HUES6 (cell line): ENCODE measurements at regions not wholly inside any gene's neighbourhood (a gene's known extent, or its start where the extent isn't known, plus 50 kb on each side); places are given as distances from the start of the nearest gene placed in this dataset.

Experiments
- H3K27ac ChIP-seq: 2 replicates; pipeline ENCODE4 v1.7.0; 2013; ENCODE audit warnings: low read depth, mild to moderate bottlenecking, low read length, inconsistent platforms
- H3K27me3 ChIP-seq: 2 replicates; pipeline ENCODE4 v1.6.1; 2013; ENCODE audit warnings: low read length; ENCODE audit not compliant: control insufficient read depth, insufficient read depth
- H3K36me3 ChIP-seq: 2 replicates; pipeline ENCODE4 v1.6.1; 2013; ENCODE audit warnings: low read length; ENCODE audit not compliant: control insufficient read depth, insufficient read depth
- H3K4me1 ChIP-seq: 2 replicates; pipeline ENCODE4 v1.6.1; 2013; ENCODE audit warnings: low read length; ENCODE audit not compliant: control insufficient read depth, insufficient read depth
- H3K4me3 ChIP-seq: 2 replicates; pipeline ENCODE4 v1.5.1; 2013; ENCODE audit warnings: low read depth, low read length
- H3K9ac ChIP-seq: one replicate; pipeline ENCODE4 v1.6.1; 2013; ENCODE audit warnings: mild to moderate bottlenecking, low read length
- H3K9me3 ChIP-seq: 2 replicates; pipeline ENCODE4 v1.6.1; 2013; ENCODE audit warnings: low read depth, low read length; ENCODE audit not compliant: control insufficient read depth, insufficient read depth

- no peaks in the 10 kb centered on the region for H3K36me3 ChIP-seq
- H3K9ac ChIP-seq = no peak overlapping the region
- H3K9me3 ChIP-seq = no peaks in the 10 kb centered on the region
- no peaks in the 10 kb centered on the region for H3K27me3 ChIP-seq
- H3K27ac ChIP-seq = no peak overlapping the region
- H3K4me3 ChIP-seq = no peak overlapping the region
- 0 out of 2 replicates have a peak, but pooled peaks cover 14% of the 10 kb centered on the region for H3K4me1 ChIP-seq
These were observed 85.9 kb upstream of the NPVF start for GRCh38 chr7:25314094-25314730.

GRCh38 chr7:25314731-25315267 is 86.5 kb upstream of the NPVF start:
- Histone ChIP-seq H3K4me1 (0 out of 2 replicates have a peak, but pooled peaks cover 14% of the 10 kb centered on the region), H3K9me3 (no peaks in the 10 kb centered on the region), H3K9ac (no peak overlapping the region), H3K27ac (no peak overlapping the region), H3K27me3 (no peaks in the 10 kb centered on the region), H3K36me3 (no peaks in the 10 kb centered on the region), H3K4me3 (no peak overlapping the region)

- Histone ChIP-seq H3K4me3 (no peak overlapping the region), H3K9ac (no peak overlapping the region), H3K4me1 (0 out of 2 replicates have a peak, but pooled peaks cover 14% of the 10 kb centered on the region), H3K27me3 (no peaks in the 10 kb centered on the region), H3K36me3 (no peaks in the 10 kb centered on the region), H3K27ac (no peak overlapping the region), H3K9me3 (no peaks in the 10 kb centered on the region)
These were observed 88.1 kb upstream of the NPVF start for GRCh38 chr7:25316366-25316765.

DNA sequence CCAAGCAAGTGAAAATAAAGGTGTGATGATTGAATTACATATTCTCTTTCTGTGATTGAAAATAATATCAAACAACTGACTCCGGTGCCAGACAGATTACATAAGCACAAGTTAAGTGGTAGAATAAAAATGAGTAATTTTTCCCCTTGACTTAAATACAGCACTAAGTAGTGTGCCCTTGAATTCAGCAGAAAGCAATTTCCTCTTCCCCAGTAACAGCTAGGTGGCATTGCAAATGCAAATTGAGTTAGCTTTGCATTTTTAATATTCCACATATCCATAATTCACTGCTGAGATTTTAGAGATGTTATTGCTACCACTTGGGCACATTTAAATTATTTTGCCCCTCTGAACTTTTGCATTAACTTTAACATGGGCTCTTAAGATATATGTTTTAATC is 89.8 kb upstream of the NPVF start:
- Histone ChIP-seq H3K4me3 (no peak overlapping the region), H3K36me3 (no peaks in the 10 kb centered on the region), H3K27ac (no peak overlapping the region), H3K9me3 (no peaks in the 10 kb centered on the region), H3K4me1 (peaks cover 17% of the 10 kb centered on the region; the same call in 1 of the 2 replicates), H3K27me3 (no peaks in the 10 kb centered on the region), H3K9ac (no peak overlapping the region)

DNA sequence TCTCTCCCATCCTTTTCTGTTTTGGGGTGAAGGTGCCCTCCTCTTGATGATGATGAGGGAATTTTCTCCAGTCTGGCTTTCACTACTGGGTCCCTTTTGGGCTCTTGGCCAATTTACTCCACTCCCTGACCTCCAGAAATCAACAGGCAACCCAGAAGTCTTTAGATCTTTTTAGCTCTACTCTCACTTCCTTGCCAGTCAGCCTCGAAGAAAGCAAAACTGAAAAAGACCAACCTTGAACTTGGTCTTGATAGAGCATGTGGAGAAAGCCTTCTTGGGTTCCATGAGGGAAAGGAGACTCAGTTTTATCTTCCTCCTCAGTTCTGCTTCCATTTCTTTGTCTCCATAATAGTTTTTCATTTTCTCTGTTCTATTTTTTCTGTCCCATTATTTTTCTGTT is 91.4 kb upstream of the NPVF start:
- no peak overlapping the region for H3K27ac ChIP-seq
- peaks cover 17% of the 10 kb centered on the region; the same call in 1 of the 2 replicates for H3K4me1 ChIP-seq
- no peaks in the 10 kb centered on the region for H3K9me3 ChIP-seq
- H3K27me3 ChIP-seq = no peaks in the 10 kb centered on the region
- H3K9ac ChIP-seq = no peak overlapping the region
- H3K36me3 ChIP-seq = no peaks in the 10 kb centered on the region
- H3K4me3 ChIP-seq = no peak overlapping the region

DNA sequence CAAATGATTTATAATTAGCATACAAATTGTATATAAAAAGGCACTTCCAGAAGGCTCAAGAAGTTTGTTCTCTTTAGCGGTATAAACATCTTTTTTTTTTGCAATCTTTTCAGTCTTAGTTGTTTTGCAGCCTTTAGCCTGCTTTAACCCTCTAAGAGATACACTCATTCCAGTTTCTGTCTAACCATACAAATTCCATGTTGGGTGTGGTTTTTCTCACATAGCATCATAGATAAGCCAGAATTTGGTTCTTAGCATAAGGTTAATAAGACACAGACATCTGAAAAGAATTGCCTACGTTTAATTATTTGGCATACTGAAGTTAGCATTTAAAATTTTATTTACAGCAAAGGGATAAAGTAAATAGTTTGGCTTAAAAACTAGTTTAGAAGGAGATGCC is 92.5 kb upstream of the NPVF start:
- no peaks in the 10 kb centered on the region for H3K36me3 ChIP-seq
- peaks cover 17% of the 10 kb centered on the region; the same call in 1 of the 2 replicates for H3K4me1 ChIP-seq
- H3K27ac ChIP-seq = no peak overlapping the region
- no peaks in the 10 kb centered on the region for H3K9me3 ChIP-seq
- no peak overlapping the region for H3K4me3 ChIP-seq
- H3K9ac ChIP-seq = no peak overlapping the region
- H3K27me3 ChIP-seq = no peaks in the 10 kb centered on the region

DNA sequence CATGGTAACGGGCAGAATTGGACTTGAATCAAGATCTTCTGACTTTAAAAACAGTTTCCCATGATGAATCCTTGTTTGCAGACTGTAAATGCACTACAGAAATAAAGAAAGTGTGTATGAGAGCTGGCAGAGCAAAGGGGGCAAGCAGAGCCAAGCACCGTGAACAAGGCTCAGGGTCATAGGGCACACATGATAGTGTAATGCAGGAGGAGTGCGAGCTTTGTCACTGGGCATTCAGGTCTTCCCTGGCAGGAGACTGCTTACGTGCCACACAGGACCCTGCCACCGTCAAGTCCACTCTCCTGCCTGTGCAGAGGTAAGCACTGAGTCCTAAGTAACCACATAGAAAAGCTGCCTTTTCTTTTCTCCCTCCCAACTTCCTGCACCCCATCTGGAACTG is 93.1 kb upstream of the NPVF start:
- Histone ChIP-seq H3K4me3 (no peak overlapping the region), H3K27ac (no peak overlapping the region), H3K4me1 (peaks cover 17% of the 10 kb centered on the region; the same call in 1 of the 2 replicates), H3K36me3 (no peaks in the 10 kb centered on the region), H3K9me3 (no peaks in the 10 kb centered on the region), H3K27me3 (no peaks in the 10 kb centered on the region), H3K9ac (no peak overlapping the region)

GRCh38 chr7:25322473-25322872 is 94.2 kb upstream of the NPVF start:
- H3K9ac ChIP-seq = no peak overlapping the region
- H3K27ac ChIP-seq = no peak overlapping the region
- H3K9me3 ChIP-seq = no peaks in the 10 kb centered on the region
- H3K4me3 ChIP-seq = no peak overlapping the region
- H3K4me1 ChIP-seq = peaks cover 16% of the 10 kb centered on the region; the same call in 1 of the 2 replicates
- no peaks in the 10 kb centered on the region for H3K27me3 ChIP-seq
- H3K36me3 ChIP-seq = no peaks in the 10 kb centered on the region

GRCh38 chr7:25325186-25325757 is 97.0 kb upstream of the NPVF start:
- no peaks in the 10 kb centered on the region for H3K36me3 ChIP-seq
- H3K27ac ChIP-seq = no peak overlapping the region
- no peaks in the 10 kb centered on the region for H3K27me3 ChIP-seq
- H3K4me3 ChIP-seq = no peak overlapping the region
- H3K4me1 ChIP-seq = peaks cover 3% of the 10 kb centered on the region; the same call in 1 of the 2 replicates
- H3K9ac ChIP-seq = no peak overlapping the region
- no peaks in the 10 kb centered on the region for H3K9me3 ChIP-seq

DNA sequence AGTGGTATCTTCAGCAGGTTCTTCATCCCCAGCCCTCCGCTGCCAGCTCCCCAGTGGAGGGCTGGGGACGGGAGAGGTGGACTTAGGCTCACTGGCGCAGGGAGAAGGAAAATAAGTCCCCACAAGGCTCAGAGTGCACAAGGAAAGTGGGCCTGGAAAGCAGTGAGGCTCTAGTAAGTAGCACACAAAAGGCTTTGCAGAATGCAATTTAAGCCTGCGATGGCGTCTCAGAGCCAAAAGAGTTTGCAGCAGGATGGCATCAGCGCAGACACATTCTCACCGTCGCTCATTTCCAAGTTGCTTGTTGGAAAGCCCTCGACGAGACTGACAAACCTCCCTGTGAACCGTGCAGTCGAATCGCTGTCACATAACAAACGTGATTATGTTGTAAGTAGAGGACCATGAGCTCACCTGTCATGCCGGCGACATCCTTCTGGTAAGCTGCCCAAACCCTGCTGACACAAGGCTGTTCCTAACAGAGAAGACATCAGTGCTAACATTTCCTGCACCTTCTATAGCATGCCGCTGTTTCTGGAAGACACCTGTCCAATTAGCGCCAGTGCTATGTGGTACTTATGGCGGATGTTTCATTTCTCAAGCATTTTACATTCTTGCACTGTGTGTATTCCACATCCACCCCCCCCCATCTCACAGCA is 98.3 kb upstream of the NPVF start:
- Histone ChIP-seq H3K27ac (no peak overlapping the region), H3K9me3 (no peaks in the 10 kb centered on the region), H3K27me3 (no peaks in the 10 kb centered on the region), H3K36me3 (no peaks in the 10 kb centered on the region), H3K4me3 (no peak overlapping the region), H3K4me1 (peaks cover 3% of the 10 kb centered on the region; the same call in 1 of the 2 replicates), H3K9ac (no peak overlapping the region)

GRCh38 chr7:25329815-25330214 is 101.5 kb upstream of the NPVF start:
- Histone ChIP-seq H3K9ac (no peak overlapping the region), H3K27me3 (no peaks in the 10 kb centered on the region), H3K27ac (no peak overlapping the region), H3K9me3 (no peaks in the 10 kb centered on the region), H3K4me1 (no peaks in the 10 kb centered on the region), H3K36me3 (no peaks in the 10 kb centered on the region), H3K4me3 (no peak overlapping the region)
